Astrocyte of the cerebellum (primary cell): ENCODE measurements at regions not wholly inside any gene's neighbourhood (a gene's known extent, or its start where the extent isn't known, plus 50 kb on each side); places are given as distances from the start of the nearest gene placed in this dataset.

Experiments used
- DNase-seq: peaks from one replicate; pipeline ENCODE4 v3.0.0-alpha.2; 2011; ENCODE audit warnings: low read depth
- H3K4me3 ChIP-seq: 2 replicates; pipeline ENCODE4 v1.5.1; 2011; ENCODE audit warnings: mild to moderate bottlenecking, low read depth, low read length, moderate library complexity
- in situ Hi-C: cut with HindIII; loops from 2 replicates; pipeline ENCODE4 v1.10.0; 2017; ENCODE audit warnings: low sequenced_read_pairs
- TF ChIP-seq, protein P1 (sequence below): IDR thresholded peaks from 2 replicates; pipeline ENCODE4 v1.5.1; 2012; ENCODE audit warnings: low read length, low read depth, moderate library complexity, mild to moderate bottlenecking; ENCODE audit errors: missing control alignments

DNA sequence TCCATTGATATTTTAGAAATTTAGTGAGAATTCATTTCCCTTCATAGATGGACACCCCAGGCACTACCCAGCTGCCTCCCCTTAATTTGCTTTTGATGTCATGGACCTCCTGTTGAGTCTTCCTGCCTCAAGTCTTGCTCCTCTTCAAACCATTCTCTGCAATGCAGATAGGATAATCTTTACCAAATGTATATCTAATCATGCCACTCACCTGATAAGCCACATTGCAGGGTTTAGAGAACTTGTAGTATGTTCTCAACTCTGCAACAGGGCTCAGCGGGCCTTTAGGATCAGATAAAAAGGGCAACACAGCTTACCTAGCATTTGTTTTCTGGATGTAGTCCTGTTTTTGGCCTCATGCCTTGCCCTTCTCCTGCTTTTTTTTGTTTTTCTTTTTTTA is 234.5 kb downstream of the EMP1 start:
- no peak for DNase-seq
- TF ChIP-seq, protein P1, sequence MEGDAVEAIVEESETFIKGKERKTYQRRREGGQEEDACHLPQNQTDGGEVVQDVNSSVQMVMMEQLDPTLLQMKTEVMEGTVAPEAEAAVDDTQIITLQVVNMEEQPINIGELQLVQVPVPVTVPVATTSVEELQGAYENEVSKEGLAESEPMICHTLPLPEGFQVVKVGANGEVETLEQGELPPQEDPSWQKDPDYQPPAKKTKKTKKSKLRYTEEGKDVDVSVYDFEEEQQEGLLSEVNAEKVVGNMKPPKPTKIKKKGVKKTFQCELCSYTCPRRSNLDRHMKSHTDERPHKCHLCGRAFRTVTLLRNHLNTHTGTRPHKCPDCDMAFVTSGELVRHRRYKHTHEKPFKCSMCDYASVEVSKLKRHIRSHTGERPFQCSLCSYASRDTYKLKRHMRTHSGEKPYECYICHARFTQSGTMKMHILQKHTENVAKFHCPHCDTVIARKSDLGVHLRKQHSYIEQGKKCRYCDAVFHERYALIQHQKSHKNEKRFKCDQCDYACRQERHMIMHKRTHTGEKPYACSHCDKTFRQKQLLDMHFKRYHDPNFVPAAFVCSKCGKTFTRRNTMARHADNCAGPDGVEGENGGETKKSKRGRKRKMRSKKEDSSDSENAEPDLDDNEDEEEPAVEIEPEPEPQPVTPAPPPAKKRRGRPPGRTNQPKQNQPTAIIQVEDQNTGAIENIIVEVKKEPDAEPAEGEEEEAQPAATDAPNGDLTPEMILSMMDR, result no peak
- in situ Hi-C loops, result no loop called here
- H3K4me3 ChIP-seq, result no peak overlapping the region

DNA sequence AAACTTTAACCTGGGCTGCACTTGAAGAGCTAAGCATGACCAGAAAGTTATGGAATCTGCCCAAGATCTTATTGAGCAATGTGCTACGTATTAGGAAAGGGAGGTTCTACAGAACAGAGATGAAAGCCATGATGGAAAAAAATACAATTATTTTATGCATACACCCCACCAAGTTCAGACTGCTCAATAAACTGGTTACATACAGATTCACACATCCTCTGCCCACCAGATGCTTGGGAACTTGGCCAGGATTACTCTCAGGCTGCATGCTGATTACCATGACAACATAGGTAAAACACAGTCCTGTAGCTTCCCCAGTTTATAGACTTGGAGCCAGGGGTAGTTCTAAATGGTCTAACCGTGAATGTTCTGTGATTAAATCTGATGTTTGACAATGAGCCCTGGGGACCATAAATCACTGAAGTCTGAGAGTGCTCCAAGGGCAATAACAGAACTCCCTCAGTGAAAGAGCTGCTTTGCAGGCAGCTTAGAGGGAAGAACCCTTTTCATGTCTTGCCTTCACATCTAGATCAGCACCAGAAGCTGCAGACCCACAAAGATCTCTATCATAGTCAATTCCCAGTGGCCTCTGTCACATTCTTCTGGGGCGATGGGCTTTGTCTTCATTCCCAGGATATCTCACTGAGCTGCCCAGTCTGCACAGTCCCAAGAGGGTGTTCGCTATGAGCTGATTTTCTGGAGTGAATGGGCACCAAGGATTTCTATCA is 232.2 kb downstream of the EMP1 start:
- DNase-seq, result peak; percentile 22
- no peak overlapping the region for H3K4me3 ChIP-seq
- in situ Hi-C loops, result no loop called here
- TF ChIP-seq, protein P1, result no peak

DNA sequence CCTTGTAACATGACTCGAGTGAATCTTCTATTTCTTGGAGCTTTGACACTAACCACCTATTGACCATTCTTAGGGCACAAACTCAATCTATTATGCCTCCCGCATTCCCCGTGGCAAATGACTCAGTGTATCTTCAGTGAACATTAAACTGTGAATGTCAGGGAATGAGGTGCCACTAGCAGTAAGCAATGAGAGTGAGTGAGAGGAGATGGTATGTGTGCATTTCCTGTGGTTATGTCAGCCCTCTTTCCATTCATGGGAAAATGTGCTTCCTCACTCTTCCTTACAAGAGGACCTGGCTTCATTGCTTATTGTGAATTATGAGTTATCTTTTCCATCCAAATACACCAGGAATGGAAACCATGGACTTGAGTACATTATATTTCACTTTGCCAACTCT is 229.2 kb downstream of the EMP1 start:
- in situ Hi-C loops, result no loop called here
- peak; percentile 55 for DNase-seq
- no peak overlapping the region for H3K4me3 ChIP-seq
- TF ChIP-seq, protein P1, result no peak

DNA sequence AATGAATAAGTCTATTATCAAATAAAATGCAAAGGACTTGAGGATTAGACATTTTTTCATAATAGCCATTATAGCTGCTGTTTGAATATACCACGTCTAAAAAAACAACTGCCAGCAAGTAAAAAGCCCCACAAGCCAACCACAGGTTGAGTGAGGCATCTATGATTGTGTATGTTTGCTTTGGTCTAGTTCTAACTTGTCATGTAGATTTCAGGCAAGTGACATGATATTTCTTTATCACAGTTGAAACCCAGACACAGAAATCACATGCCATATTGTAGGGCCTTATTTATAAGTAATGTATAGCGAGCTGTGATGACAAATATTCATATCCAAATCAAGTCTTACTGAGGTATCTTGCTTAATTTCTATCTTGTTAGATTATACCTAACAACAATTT is 225.8 kb downstream of the EMP1 start:
- in situ Hi-C loops, result no loop called here
- DNase-seq, result no peak
- H3K4me3 ChIP-seq, result no peak overlapping the region
- TF ChIP-seq, protein P1, result no peak

DNA sequence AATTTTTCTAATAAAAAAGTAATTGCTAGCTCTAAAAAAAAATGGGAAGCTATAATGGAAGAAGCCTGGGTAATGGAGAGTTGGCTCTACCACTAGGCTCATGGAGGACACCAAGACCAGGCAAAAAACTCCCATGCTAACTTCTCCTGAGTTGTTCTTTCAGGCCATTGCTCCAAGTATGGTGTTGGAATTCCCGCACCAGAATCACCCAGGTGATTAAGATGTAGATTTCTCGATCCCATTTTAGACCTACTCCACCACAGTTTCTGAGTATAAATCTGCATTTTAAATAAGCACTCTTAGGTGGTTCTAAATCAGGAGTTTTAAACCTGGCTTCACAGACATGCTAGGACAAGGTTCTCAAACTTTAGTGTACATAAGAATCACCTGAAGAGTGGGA is 221.0 kb downstream of the EMP1 start:
- no peak overlapping the region for H3K4me3 ChIP-seq
- no peak for DNase-seq
- TF ChIP-seq, protein P1, result no peak
- in situ Hi-C loops, result no loop called here

DNA sequence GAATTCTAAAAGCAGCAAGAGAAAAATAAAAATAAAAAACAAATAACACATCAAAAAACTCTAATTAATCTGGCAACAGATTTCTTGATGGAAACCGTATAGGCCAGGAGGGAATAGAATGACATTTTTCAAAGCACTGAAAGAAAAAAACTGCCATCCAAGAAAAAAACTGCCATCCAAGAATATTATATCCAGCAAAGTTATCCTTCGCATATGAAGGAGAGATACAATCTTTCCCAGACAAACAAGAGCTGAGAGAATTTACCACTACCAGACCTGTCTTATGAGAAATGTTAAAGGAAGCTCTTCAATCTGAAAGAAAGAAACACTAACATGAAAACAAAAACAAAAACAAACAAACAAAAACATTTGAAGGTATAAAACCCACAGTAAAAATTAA is 214.8 kb downstream of the EMP1 start:
- in situ Hi-C loops, result no loop called here

More for the DNA sequence above, 214.8 kb downstream of the EMP1 start:
- DNase-seq, result no peak
- TF ChIP-seq, protein P1, result no peak
- H3K4me3 ChIP-seq, result no peak overlapping the region
